ENCODE measurements at regions not wholly inside any gene's neighbourhood (a gene's known extent, or its start where the extent isn't known, plus 50 kb on each side); places are given as distances from the start of the nearest gene placed in this dataset.

DNA sequence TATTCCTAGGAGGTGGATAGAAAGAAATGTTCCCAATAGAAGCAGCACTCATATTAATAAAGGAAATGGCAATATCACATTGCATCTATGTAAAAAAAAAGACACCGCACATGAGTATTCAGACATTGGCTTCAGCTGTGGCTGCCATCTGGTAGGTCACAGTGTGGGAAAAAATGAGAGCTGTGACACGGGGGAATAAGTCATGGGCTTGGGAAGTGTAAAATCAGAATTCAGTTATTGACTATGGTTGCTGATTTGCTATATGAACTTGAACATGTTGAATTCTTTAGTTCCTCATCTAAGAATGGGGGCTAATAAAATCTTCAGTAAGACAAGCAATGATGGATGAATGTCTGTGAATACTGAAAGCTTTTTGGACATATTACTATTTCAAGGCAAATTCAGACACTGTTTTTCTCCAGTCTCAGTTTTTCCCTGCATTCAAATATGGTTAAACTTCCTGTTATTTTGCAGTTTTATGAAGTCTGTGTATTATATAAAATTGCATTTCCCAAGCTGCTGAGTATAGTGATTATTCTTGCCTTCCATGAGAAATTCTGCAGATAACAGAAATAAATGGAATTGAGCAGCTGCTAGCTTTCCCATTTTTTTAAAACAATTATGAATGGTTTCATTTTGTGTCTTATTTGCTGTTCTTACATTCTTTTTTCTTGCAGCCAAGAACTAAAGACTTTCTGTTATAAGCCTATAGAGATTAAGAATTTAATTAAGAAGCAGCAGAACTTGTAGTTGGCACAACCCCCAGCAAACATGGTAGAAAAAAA is 221.0 kb downstream of the ANKRD50 start:
- Histone ChIP-seq H3K27me3 (ENCODE audit: control insufficient read depth, insufficient read depth, low read length) (no peaks in the 10 kb centered on the region), H3K4me3 (ENCODE audit: low read length) (no peak overlapping the region), H3K9me3 (ENCODE audit: control insufficient read depth, low read length) (no peaks in the 10 kb centered on the region), H3K9ac (ENCODE audit: low read length) (no peak overlapping the region), H3K4me1 (ENCODE audit: control insufficient read depth, insufficient read depth, low read length) (no peaks in the 10 kb centered on the region), H3K36me3 (ENCODE audit: control insufficient read depth, insufficient read depth, low read length) (no peaks in the 10 kb centered on the region)

DNA sequence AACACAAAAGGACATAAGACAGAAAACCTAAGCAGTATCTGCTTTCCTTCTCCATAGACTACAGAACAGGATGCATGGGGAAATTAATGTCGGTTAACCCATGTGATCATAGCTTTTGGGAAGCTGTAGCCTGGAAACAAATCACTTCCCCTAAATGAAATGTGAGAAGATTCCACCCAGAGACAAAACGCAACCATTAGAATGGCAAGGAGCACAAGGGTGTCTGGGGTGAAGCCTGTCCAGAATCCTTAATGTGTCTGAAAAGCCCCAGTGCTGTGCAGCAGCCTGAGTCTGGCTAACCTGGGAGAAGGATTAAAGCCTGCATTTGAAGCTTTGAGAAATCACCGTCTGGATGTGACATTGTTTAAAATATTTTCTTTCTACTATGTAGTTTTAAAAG is 213.3 kb downstream of the ANKRD50 start:
- Histone ChIP-seq H3K27me3 (ENCODE audit: control insufficient read depth, insufficient read depth, low read length) (no peaks in the 10 kb centered on the region), H3K4me1 (ENCODE audit: control insufficient read depth, insufficient read depth, low read length) (no peaks in the 10 kb centered on the region), H3K9ac (ENCODE audit: low read length) (no peak overlapping the region), H3K4me3 (ENCODE audit: low read length) (no peak overlapping the region), H3K9me3 (ENCODE audit: control insufficient read depth, low read length) (no peaks in the 10 kb centered on the region), H3K36me3 (ENCODE audit: control insufficient read depth, insufficient read depth, low read length) (no peaks in the 10 kb centered on the region)

DNA sequence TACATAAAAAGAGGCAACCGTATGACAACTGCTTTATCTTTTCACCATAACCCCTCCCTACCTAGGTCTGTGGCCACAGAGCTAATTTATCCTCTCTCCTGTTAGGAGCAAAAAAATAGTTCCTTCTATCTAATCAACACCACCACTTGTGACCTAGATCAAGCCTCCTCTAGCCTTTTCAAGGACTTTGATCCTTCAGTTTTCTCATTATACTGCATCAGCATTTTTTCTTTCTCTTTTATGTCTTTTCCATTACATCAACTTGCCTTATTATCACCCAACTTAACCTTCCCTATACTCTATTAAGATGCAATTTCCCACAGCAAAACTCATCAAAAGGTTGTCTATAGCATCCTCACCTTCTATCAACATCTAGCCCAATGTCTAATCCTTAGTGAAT is 211.0 kb downstream of the ANKRD50 start:
- H3K4me1 ChIP-seq (ENCODE audit: control insufficient read depth, insufficient read depth, low read length) = peaks cover 16% of the 10 kb centered on the region
- H3K9me3 ChIP-seq (ENCODE audit: control insufficient read depth, low read length) = no peaks in the 10 kb centered on the region
- no peak overlapping the region for H3K9ac ChIP-seq (ENCODE audit: low read length)
- H3K36me3 ChIP-seq (ENCODE audit: control insufficient read depth, insufficient read depth, low read length) = no peaks in the 10 kb centered on the region
- H3K4me3 ChIP-seq (ENCODE audit: low read length) = no peak overlapping the region
- no peaks in the 10 kb centered on the region for H3K27me3 ChIP-seq (ENCODE audit: control insufficient read depth, insufficient read depth, low read length)

DNA sequence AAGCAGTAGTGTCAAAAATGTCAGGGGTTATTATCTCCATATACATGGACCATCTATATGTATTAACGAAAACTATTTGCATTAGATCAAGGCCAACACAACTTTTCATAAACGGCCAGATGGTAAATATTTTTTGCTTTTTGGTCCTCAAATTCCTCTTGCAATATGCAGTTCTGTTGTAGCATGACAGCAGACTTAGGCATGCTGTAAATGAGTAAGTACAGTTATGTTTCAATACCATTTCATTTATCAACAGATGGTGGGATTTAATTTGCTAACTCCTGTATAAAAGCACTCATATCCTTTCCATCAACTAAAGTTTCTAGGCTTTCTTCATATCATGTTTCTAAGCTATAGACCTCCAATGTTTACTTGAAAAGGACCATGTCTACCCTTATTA is 208.1 kb downstream of the ANKRD50 start:
- H3K4me3 ChIP-seq (ENCODE audit: low read length) = no peak overlapping the region
- H3K9ac ChIP-seq (ENCODE audit: low read length) = no peak overlapping the region
- peaks cover 7% of the 10 kb centered on the region for H3K27me3 ChIP-seq (ENCODE audit: control insufficient read depth, insufficient read depth, low read length)
- peaks cover 16% of the 10 kb centered on the region for H3K4me1 ChIP-seq (ENCODE audit: control insufficient read depth, insufficient read depth, low read length)
- no peaks in the 10 kb centered on the region for H3K9me3 ChIP-seq (ENCODE audit: control insufficient read depth, low read length)
- no peaks in the 10 kb centered on the region for H3K36me3 ChIP-seq (ENCODE audit: control insufficient read depth, insufficient read depth, low read length)

DNA sequence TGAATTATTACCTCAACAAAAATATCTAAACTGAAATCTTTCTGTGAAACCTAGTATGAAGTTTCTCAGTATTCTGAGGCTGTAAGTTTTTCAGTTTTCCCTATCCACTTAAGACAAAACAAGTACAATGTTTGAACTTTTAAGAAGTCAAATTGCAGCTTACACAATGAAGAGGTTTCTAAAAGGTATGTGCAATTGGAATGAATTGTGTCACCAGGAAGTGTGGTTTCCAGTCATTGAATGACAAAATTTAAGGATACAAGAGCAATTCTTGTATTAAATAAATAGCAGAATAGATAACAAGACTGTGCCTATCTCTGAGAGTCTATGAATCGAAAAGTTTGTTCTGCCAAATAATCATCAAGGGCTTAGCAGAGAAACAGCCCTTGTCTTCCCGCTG is 207.3 kb downstream of the ANKRD50 start:
- Histone ChIP-seq H3K9ac (ENCODE audit: low read length) (no peak overlapping the region), H3K4me1 (ENCODE audit: control insufficient read depth, insufficient read depth, low read length) (peaks cover 16% of the 10 kb centered on the region), H3K4me3 (ENCODE audit: low read length) (no peak overlapping the region), H3K27me3 (ENCODE audit: control insufficient read depth, insufficient read depth, low read length) (peaks cover 7% of the 10 kb centered on the region), H3K36me3 (ENCODE audit: control insufficient read depth, insufficient read depth, low read length) (no peaks in the 10 kb centered on the region), H3K9me3 (ENCODE audit: control insufficient read depth, low read length) (no peaks in the 10 kb centered on the region)

DNA sequence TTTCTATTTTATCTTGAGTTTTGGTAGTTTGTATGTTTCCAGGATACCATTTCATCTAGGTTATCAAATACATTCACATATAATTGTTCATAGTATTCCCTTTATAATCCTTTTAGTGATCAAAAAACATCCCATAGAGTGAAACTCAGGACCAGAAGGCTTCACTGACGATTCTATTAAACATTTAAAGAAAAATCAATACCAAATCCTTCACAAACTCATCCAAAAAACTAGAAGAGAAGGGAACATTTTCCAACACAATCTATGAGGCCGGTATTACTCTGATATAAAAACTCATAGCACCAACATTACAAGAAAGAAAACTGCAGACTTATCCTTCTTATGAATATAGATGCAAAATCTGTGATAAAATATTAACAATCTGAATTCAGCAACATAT is 203.4 kb downstream of the ANKRD50 start:
- no peak overlapping the region for H3K4me3 ChIP-seq (ENCODE audit: low read length)
- H3K9ac ChIP-seq (ENCODE audit: low read length) = no peak overlapping the region
- peaks cover 16% of the 10 kb centered on the region for H3K4me1 ChIP-seq (ENCODE audit: control insufficient read depth, insufficient read depth, low read length)

DNA sequence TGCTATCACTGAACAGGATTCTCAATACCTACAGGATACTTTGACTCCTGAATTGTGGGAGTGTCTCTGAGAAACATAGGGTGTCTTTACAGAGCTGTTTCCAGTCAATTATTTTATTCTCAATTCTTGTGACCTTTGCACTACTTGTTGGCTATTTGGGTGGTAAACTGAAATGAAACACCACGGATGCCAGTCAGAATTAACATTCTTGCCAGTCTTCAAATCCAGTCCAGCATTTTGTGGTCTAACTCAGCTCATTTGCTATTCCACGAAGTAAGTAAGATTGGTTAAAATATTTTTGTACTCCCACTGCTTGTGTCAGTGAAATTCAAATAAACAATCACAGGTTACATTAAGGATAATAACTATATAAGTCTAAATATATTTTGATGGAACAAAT is 197.9 kb downstream of the ANKRD50 start:
- Histone ChIP-seq H3K9ac (ENCODE audit: low read length) (no peak overlapping the region), H3K36me3 (ENCODE audit: control insufficient read depth, insufficient read depth, low read length) (no peaks in the 10 kb centered on the region), H3K4me3 (ENCODE audit: low read length) (no peak overlapping the region), H3K27me3 (ENCODE audit: control insufficient read depth, insufficient read depth, low read length) (no peaks in the 10 kb centered on the region), H3K4me1 (ENCODE audit: control insufficient read depth, insufficient read depth, low read length) (no peaks in the 10 kb centered on the region), H3K9me3 (ENCODE audit: control insufficient read depth, low read length) (no peaks in the 10 kb centered on the region)

More for the DNA sequence above, 203.4 kb downstream of the ANKRD50 start:
- Histone ChIP-seq H3K27me3 (ENCODE audit: control insufficient read depth, insufficient read depth, low read length) (peaks cover 7% of the 10 kb centered on the region), H3K36me3 (ENCODE audit: control insufficient read depth, insufficient read depth, low read length) (no peaks in the 10 kb centered on the region), H3K9me3 (ENCODE audit: control insufficient read depth, low read length) (no peaks in the 10 kb centered on the region)

DNA sequence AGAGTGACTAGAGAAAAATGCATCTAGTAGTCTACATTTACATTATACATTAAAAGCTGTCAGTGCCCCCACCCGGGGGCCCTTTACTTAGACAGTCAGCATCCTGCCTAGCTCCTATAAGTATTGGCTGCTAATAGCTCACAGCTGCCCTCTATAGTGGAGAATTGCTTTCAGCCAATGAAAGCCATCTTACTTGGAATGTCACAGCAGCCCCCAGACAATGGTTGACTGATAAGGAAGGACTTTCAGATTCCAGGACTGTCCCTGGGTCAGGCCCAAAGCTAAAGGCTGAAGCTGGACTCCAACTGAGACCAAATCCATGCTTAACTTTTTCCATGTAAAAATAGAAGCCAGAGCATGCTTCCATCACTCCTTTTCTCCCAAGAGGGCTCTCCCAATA is 196.9 kb downstream of the ANKRD50 start:
- Histone ChIP-seq H3K4me3 (ENCODE audit: low read length) (no peak overlapping the region), H3K4me1 (ENCODE audit: control insufficient read depth, insufficient read depth, low read length) (no peaks in the 10 kb centered on the region), H3K36me3 (ENCODE audit: control insufficient read depth, insufficient read depth, low read length) (no peaks in the 10 kb centered on the region), H3K9ac (ENCODE audit: low read length) (no peak overlapping the region), H3K9me3 (ENCODE audit: control insufficient read depth, low read length) (no peaks in the 10 kb centered on the region), H3K27me3 (ENCODE audit: control insufficient read depth, insufficient read depth, low read length) (no peaks in the 10 kb centered on the region)

DNA sequence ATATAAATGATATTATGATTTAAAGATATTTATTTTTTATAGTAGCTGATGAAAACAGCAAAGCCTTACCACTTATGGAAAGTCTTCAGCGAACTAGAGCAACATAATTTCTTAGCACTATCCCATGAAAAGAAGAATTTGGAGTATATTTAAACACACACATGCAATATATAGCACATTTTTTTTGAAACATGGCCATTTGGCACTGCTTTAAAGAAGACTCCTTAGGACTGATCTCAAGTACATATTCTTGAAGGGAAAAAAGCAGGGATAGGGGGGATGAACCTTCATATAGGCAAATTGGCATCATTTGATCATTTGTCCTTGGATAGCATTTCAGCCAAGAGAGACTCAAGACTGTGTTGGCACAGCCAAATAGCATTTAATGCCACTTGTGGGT is 193.3 kb downstream of the ANKRD50 start:
- H3K4me3 ChIP-seq (ENCODE audit: low read length) = no peak overlapping the region
- H3K36me3 ChIP-seq (ENCODE audit: control insufficient read depth, insufficient read depth, low read length) = no peaks in the 10 kb centered on the region
- no peaks in the 10 kb centered on the region for H3K4me1 ChIP-seq (ENCODE audit: control insufficient read depth, insufficient read depth, low read length)
- H3K27me3 ChIP-seq (ENCODE audit: control insufficient read depth, insufficient read depth, low read length) = no peaks in the 10 kb centered on the region
- no peaks in the 10 kb centered on the region for H3K9me3 ChIP-seq (ENCODE audit: control insufficient read depth, low read length)
- no peak overlapping the region for H3K9ac ChIP-seq (ENCODE audit: low read length)

DNA sequence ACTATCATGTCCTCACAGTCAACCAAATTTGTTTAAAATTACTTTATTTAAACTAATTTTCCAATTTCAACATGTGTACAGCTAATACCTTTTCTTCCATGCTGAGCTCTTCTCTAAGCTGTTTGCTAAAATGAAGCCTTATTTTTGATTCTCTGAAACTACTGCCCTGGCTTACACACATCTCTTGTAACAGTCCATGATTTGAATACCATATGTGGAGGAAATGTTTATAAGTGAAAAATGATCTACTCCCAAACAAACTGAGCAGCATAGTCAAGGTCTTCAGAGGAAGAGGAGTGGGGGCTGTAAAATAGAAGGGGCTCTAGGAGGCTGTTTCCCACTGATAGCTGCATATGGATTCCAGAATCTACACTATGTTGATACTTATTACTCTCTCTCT is 188.7 kb downstream of the ANKRD50 start:
- Histone ChIP-seq H3K36me3 (ENCODE audit: control insufficient read depth, insufficient read depth, low read length) (no peaks in the 10 kb centered on the region), H3K4me3 (ENCODE audit: low read length) (no peak overlapping the region), H3K9ac (ENCODE audit: low read length) (no peak overlapping the region), H3K4me1 (ENCODE audit: control insufficient read depth, insufficient read depth, low read length) (no peaks in the 10 kb centered on the region), H3K27me3 (ENCODE audit: control insufficient read depth, insufficient read depth, low read length) (no peaks in the 10 kb centered on the region), H3K9me3 (ENCODE audit: control insufficient read depth, low read length) (no peaks in the 10 kb centered on the region)

DNA sequence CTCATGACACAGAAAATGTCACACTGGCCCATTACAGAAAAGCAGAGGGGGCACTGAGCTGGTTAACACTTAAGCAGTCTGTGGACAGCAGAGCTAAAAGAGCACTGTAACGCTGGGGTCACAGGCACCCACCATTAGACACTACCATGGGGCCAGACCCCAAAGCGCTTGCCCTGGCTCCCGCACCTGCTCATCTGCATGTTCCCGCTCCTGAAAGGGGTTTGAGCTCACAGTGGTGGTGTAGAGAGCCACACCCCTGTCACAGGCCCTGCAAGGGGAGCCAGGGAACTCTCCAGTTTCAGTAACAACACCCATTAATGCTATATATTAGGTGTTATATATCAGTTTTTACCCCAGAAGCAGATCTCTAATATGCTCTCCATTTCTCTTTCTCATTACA is 187.0 kb downstream of the ANKRD50 start:
- H3K9ac ChIP-seq (ENCODE audit: low read length) = no peak overlapping the region
- peaks cover 3% of the 10 kb centered on the region for H3K27me3 ChIP-seq (ENCODE audit: control insufficient read depth, insufficient read depth, low read length)
- H3K9me3 ChIP-seq (ENCODE audit: control insufficient read depth, low read length) = no peaks in the 10 kb centered on the region
- H3K4me3 ChIP-seq (ENCODE audit: low read length) = no peak overlapping the region
- H3K4me1 ChIP-seq (ENCODE audit: control insufficient read depth, insufficient read depth, low read length) = no peaks in the 10 kb centered on the region
- no peaks in the 10 kb centered on the region for H3K36me3 ChIP-seq (ENCODE audit: control insufficient read depth, insufficient read depth, low read length)

DNA sequence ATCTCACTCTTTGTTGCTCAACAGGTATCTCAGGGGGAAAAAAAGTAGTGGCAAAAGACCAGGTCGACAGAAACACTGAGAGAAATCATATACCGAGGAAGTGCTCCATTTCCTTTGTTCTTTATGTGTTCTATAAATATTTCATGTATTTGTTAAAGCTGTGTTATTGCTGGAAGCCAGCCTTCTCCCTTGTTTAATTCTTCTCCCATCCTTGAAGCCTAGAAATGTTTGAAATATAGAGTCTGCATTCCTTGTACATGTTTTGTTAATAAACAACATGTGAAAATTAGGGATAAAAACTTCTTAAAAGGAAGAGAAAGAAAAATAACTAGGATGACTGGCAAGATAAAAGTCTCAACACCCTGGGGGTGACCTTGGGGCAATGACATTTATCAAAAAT is 186.2 kb downstream of the ANKRD50 start:
- Histone ChIP-seq H3K9me3 (ENCODE audit: control insufficient read depth, low read length) (no peaks in the 10 kb centered on the region), H3K4me3 (ENCODE audit: low read length) (no peak overlapping the region), H3K4me1 (ENCODE audit: control insufficient read depth, insufficient read depth, low read length) (no peaks in the 10 kb centered on the region), H3K36me3 (ENCODE audit: control insufficient read depth, insufficient read depth, low read length) (no peaks in the 10 kb centered on the region), H3K27me3 (ENCODE audit: control insufficient read depth, insufficient read depth, low read length) (peaks cover 3% of the 10 kb centered on the region), H3K9ac (ENCODE audit: low read length) (no peak overlapping the region)

DNA sequence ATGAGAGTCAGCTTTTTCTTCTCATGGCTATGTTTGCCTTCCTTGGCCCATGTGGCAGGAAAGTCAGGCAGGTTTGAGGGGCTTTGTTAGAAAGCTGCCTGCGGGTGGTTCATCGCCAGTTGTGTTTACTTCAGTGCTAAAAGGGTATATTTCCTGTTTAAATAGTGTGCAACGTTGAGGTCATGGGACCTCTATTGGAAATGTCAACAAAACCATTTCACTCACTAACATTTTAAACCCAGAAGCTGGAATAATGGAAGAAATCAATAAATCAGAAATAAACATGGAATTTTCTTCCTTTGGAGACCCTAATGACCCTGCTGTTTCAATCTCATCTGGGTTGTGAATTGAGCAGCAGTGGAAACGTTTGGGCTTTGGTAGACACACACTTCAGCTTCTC is 185.8 kb downstream of the ANKRD50 start:
- Histone ChIP-seq H3K9me3 (ENCODE audit: control insufficient read depth, low read length) (no peaks in the 10 kb centered on the region), H3K9ac (ENCODE audit: low read length) (no peak overlapping the region), H3K4me1 (ENCODE audit: control insufficient read depth, insufficient read depth, low read length) (no peaks in the 10 kb centered on the region), H3K36me3 (ENCODE audit: control insufficient read depth, insufficient read depth, low read length) (no peaks in the 10 kb centered on the region), H3K4me3 (ENCODE audit: low read length) (no peak overlapping the region), H3K27me3 (ENCODE audit: control insufficient read depth, insufficient read depth, low read length) (peaks cover 3% of the 10 kb centered on the region)
